ENCODE measurements at regions not wholly inside any gene's neighbourhood (a gene's known extent, or its start where the extent isn't known, plus 50 kb on each side); places are given as distances from the start of the nearest gene placed in this dataset.

- Mint-ChIP-seq H3K27me3 (ENCODE audit: low read depth, unreplicated experiment) (no peaks in the 10 kb centered on the region), H3K36me3 (ENCODE audit: low read depth, unreplicated experiment) (no peaks in the 10 kb centered on the region), H3K9me3 (ENCODE audit: unreplicated experiment) (peaks cover 5% of the 10 kb centered on the region), H3K4me1 (ENCODE audit: low read depth, unreplicated experiment) (peaks cover 11% of the 10 kb centered on the region), H3K27ac (ENCODE audit: unreplicated experiment) (no peak overlapping the region), H3K4me3 (ENCODE audit: unreplicated experiment) (no peak overlapping the region)
- Histone ChIP-seq H3K9me3 (ENCODE audit: insufficient read depth, low read depth, low read length) (no peaks in the 10 kb centered on the region), H3K4me1 (ENCODE audit: insufficient read depth, low read length) (no peaks in the 10 kb centered on the region), H3K36me3 (ENCODE audit: insufficient read depth, low read length) (no peaks in the 10 kb centered on the region), H2AFZ (ENCODE audit: low read depth, low read length) (no peak overlapping the region), H4K20me1 (ENCODE audit: insufficient read depth, low read length) (no peaks in the 10 kb centered on the region), H3K79me2 (ENCODE audit: insufficient read depth, low read length) (no peaks in the 10 kb centered on the region), H3K27ac (ENCODE audit: low read depth, low read length) (no peak overlapping the region), H3K9ac (ENCODE audit: low read length) (no peak overlapping the region), H3K27me3 (ENCODE audit: insufficient read depth, low read length) (no peaks in the 10 kb centered on the region), H3K4me2 (ENCODE audit: low read length) (no peak overlapping the region), H3K4me3 (ENCODE audit: insufficient read depth, low read depth, low read length) (no peak overlapping the region)
- DNase-seq (ENCODE audit: low read depth) (no peak), FAIRE-seq (no peak)
- TF ChIP-seq CTCF (IDR thresholded peaks at IDR 0.05; ENCODE audit: insufficient read depth, low read depth, low read length) (no peak), EZH2 (IDR thresholded peaks at IDR 0.05; ENCODE audit: insufficient read depth, low read length) (no peak)
Observed at GRCh38 chr2:220882507-220882906, 689.6 kb downstream of the EPHA4 start.

GRCh38 chr2:220885593-220885992 lies 686.5 kb downstream of the EPHA4 start:
- FAIRE-seq (no peak), DNase-seq (ENCODE audit: low read depth) (no peak)
- H3K4me1 Mint-ChIP-seq (ENCODE audit: low read depth, unreplicated experiment), result peaks cover 16% of the 10 kb centered on the region
- Histone ChIP-seq H3K27ac (ENCODE audit: low read depth, low read length) (no peak overlapping the region), H4K20me1 (ENCODE audit: insufficient read depth, low read length) (no peaks in the 10 kb centered on the region), H3K36me3 (ENCODE audit: insufficient read depth, low read length) (no peaks in the 10 kb centered on the region), H3K9me3 (ENCODE audit: insufficient read depth, low read depth, low read length) (no peaks in the 10 kb centered on the region), H2AFZ (ENCODE audit: low read depth, low read length) (no peak overlapping the region), H3K4me1 (ENCODE audit: insufficient read depth, low read length) (no peaks in the 10 kb centered on the region), H3K27me3 (ENCODE audit: insufficient read depth, low read length) (no peaks in the 10 kb centered on the region), H3K4me3 (ENCODE audit: insufficient read depth, low read depth, low read length) (no peak overlapping the region), H3K9ac (ENCODE audit: low read length) (no peak overlapping the region), H3K79me2 (ENCODE audit: insufficient read depth, low read length) (no peaks in the 10 kb centered on the region), H3K4me2 (ENCODE audit: low read length) (no peak overlapping the region)
- H3K9me3 Mint-ChIP-seq (ENCODE audit: unreplicated experiment), result peaks cover 5% of the 10 kb centered on the region
- no peaks in the 10 kb centered on the region for H3K36me3 Mint-ChIP-seq (ENCODE audit: low read depth, unreplicated experiment)
- H3K27ac Mint-ChIP-seq (ENCODE audit: unreplicated experiment), result no peak overlapping the region
- no peak for TF ChIP-seq EZH2 (IDR thresholded peaks at IDR 0.05; ENCODE audit: insufficient read depth, low read length)
- TF ChIP-seq CTCF (IDR thresholded peaks at IDR 0.05; ENCODE audit: insufficient read depth, low read depth, low read length), result no peak
- H3K27me3 Mint-ChIP-seq (ENCODE audit: low read depth, unreplicated experiment), result no peaks in the 10 kb centered on the region
- no peak overlapping the region for H3K4me3 Mint-ChIP-seq (ENCODE audit: unreplicated experiment)

GRCh38 chr2:220887271-220887870 lies 684.7 kb downstream of the EPHA4 start:
- Mint-ChIP-seq H3K4me1 (ENCODE audit: low read depth, unreplicated experiment) (peaks cover 25% of the 10 kb centered on the region), H3K4me3 (ENCODE audit: unreplicated experiment) (no peak overlapping the region), H3K27me3 (ENCODE audit: low read depth, unreplicated experiment) (no peaks in the 10 kb centered on the region), H3K36me3 (ENCODE audit: low read depth, unreplicated experiment) (no peaks in the 10 kb centered on the region), H3K27ac (ENCODE audit: unreplicated experiment) (peak overlapping the region; percentile 79), H3K9me3 (ENCODE audit: unreplicated experiment) (peaks cover 9% of the 10 kb centered on the region)
- DNase-seq (ENCODE audit: low read depth) (peak; percentile 79), FAIRE-seq (no peak)
- H3K79me2 ChIP-seq (ENCODE audit: insufficient read depth, low read length), result no peaks in the 10 kb centered on the region
- H3K4me2 ChIP-seq (ENCODE audit: low read length), result no peak overlapping the region
- no peaks in the 10 kb centered on the region for H3K36me3 ChIP-seq (ENCODE audit: insufficient read depth, low read length)
- H3K9ac ChIP-seq (ENCODE audit: low read length), result no peak overlapping the region
- H3K4me3 ChIP-seq (ENCODE audit: insufficient read depth, low read depth, low read length), result no peak overlapping the region
- no peaks in the 10 kb centered on the region for H3K9me3 ChIP-seq (ENCODE audit: insufficient read depth, low read depth, low read length)
- no peaks in the 10 kb centered on the region for H4K20me1 ChIP-seq (ENCODE audit: insufficient read depth, low read length)
- peaks cover 8% of the 10 kb centered on the region for H3K4me1 ChIP-seq (ENCODE audit: insufficient read depth, low read length)
- H3K27me3 ChIP-seq (ENCODE audit: insufficient read depth, low read length), result no peaks in the 10 kb centered on the region
- H2AFZ ChIP-seq (ENCODE audit: low read depth, low read length), result no peak overlapping the region
- H3K27ac ChIP-seq (ENCODE audit: low read depth, low read length), result no peak overlapping the region
- TF ChIP-seq EZH2 (IDR thresholded peaks at IDR 0.05; ENCODE audit: insufficient read depth, low read length) (no peak), CTCF (IDR thresholded peaks at IDR 0.05; ENCODE audit: insufficient read depth, low read depth, low read length) (no peak)
